ENCODE measurements at regions not wholly inside any gene's neighbourhood (a gene's known extent, or its start where the extent isn't known, plus 50 kb on each side); places are given as distances from the start of the nearest gene placed in this dataset.

DNA sequence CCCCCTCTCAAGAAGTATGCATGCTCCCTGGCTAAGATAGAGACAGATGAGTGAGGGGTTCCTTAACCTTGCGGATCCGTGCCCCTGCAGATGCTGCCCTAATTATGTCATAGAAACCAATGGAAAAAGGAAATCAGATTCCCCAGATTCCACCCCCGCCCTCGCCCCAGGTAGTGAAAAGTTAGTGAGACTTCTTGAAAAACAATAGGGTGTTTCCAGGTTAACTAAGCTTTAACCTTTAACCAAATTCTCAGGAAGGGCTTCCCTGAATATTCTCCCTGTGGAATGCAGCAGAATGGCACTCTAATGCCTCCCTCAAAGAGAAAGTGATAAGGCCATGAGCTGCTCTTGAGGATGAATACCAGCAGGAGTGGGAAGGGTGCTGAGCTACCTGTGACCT lies 116.0 kb upstream of the RANBP3L start:
- TF ChIP-seq EZH2 (IDR thresholded peaks at IDR 0.05; ENCODE audit: insufficient read depth, poor library complexity, severe bottlenecking) (no peak), EZH2phosphoT487 (IDR thresholded peaks at IDR 0.05; ENCODE audit: insufficient read depth, low read depth) (no peak)
